ENCODE measurements at regions not wholly inside any gene's neighbourhood (a gene's known extent, or its start where the extent isn't known, plus 50 kb on each side); places are given as distances from the start of the nearest gene placed in this dataset.

GRCh38 chr1:42070996-42071395 lies 82.2 kb upstream of the GUCA2B start:
- Mint-ChIP-seq H3K27ac (no peak overlapping the region), H3K27me3 (ENCODE audit: low read depth) (peaks cover 28% of the 10 kb centered on the region), H3K9me3 (no peaks in the 10 kb centered on the region; a peak in 1 of 5 replicates), H3K4me3 (no peak overlapping the region), H3K36me3 (ENCODE audit: insufficient read depth in 1 of 3, low read depth in 3 of 3) (no peaks in the 10 kb centered on the region), H3K4me1 (no peaks in the 10 kb centered on the region)
- H2AFZ ChIP-seq (ENCODE audit: low read length) = no peak overlapping the region
- H3K4ac ChIP-seq (ENCODE audit: low read depth, low read length) = no peak overlapping the region
- no peaks in the 10 kb centered on the region for H3K9me3 ChIP-seq (ENCODE audit: control insufficient read depth, low read depth, low read length)
- H2BK15ac ChIP-seq (ENCODE audit: low read depth, low read length) = no peak overlapping the region
- H3K23ac ChIP-seq (ENCODE audit: insufficient read length, low read depth, low read length) = no peak overlapping the region
- no peak for TF ChIP-seq CTCF (conservative IDR thresholded peaks at IDR 0.05)
- H3K79me2 ChIP-seq (ENCODE audit: insufficient read depth, low read length) = no peaks in the 10 kb centered on the region
- no peaks in the 10 kb centered on the region for H4K20me1 ChIP-seq (ENCODE audit: control insufficient read depth, insufficient read depth, insufficient read length)
- no peak overlapping the region for H2BK12ac ChIP-seq (ENCODE audit: insufficient read length, low read depth, low read length)
- H3K9ac ChIP-seq (ENCODE audit: extremely low read depth, insufficient read length, low read length) = no peak overlapping the region
- H4K91ac ChIP-seq (ENCODE audit: insufficient read length, low read depth, low read length) = no peak overlapping the region
- no peak overlapping the region for H3K14ac ChIP-seq (ENCODE audit: insufficient read depth, low read length)
- H3K27ac ChIP-seq (ENCODE audit: insufficient read length, low read depth, low read length) = no peak overlapping the region
- H3K4me1 ChIP-seq (ENCODE audit: insufficient read depth, low read length) = no peaks in the 10 kb centered on the region
- H3K56ac ChIP-seq (ENCODE audit: insufficient read length, low read depth, low read length) = no peak overlapping the region
- no peak overlapping the region for H4K5ac ChIP-seq (ENCODE audit: insufficient read length, low read depth, low read length)
- no peaks in the 10 kb centered on the region for H3K79me1 ChIP-seq (ENCODE audit: insufficient read depth, low read depth, low read length, poor library complexity, severe bottlenecking)
- no peak overlapping the region for H2BK120ac ChIP-seq (ENCODE audit: low read depth, low read length, poor library complexity, severe bottlenecking)
- no peak for DNase-seq
- H2AK5ac ChIP-seq (ENCODE audit: insufficient read length, low read length) = no peak overlapping the region
- no CpG with 5 or more reads among the region's 2 CpGs for WGBS (ENCODE audit: extremely low coverage, insufficient read length, low lambda C conversion rate)
- H3T11ph ChIP-seq (ENCODE audit: low read length) = no peak overlapping the region
- no peak overlapping the region for H3K4me2 ChIP-seq (ENCODE audit: insufficient read depth, insufficient read length, low read length)
- no peak overlapping the region for H2BK5ac ChIP-seq (ENCODE audit: insufficient read length, low read length)
- H3K18ac ChIP-seq (ENCODE audit: insufficient read length, low read depth, low read length) = no peak overlapping the region
- H4K8ac ChIP-seq (replicated peaks; ENCODE audit: insufficient read length, low read depth, low read length) = no peak overlapping the region
- no peaks in the 10 kb centered on the region for H3K27me3 ChIP-seq (ENCODE audit: insufficient read depth, low read length)
- no peak overlapping the region for H2BK20ac ChIP-seq (ENCODE audit: low read depth, low read length, poor library complexity, severe bottlenecking)
- H3K23me2 ChIP-seq (ENCODE audit: insufficient read length, low read depth, low read length, poor library complexity, severe bottlenecking) = no peaks in the 10 kb centered on the region

Data from H9 (cell line).